ENCODE measurements at regions not wholly inside any gene's neighbourhood (a gene's known extent, or its start where the extent isn't known, plus 50 kb on each side); places are given as distances from the start of the nearest gene placed in this dataset.

- no peak for TF ChIP-seq CTCF (conservative IDR thresholded peaks at IDR 0.05; ENCODE audit: low read length)
- no peak for TF ChIP-seq EZH2phosphoT487 (IDR thresholded peaks at IDR 0.05; ENCODE audit: borderline replicate concordance, low read depth, low read length)
Measured at GRCh38 chr11:80603472-80603871, 1162.6 kb upstream of the TENM4 start.
